ENCODE measurements at regions not wholly inside any gene's neighbourhood (a gene's known extent, or its start where the extent isn't known, plus 50 kb on each side); places are given as distances from the start of the nearest gene placed in this dataset.
A peak's percentile ranks its signal among the peaks of the same experiment; 100 is the strongest.

DNA sequence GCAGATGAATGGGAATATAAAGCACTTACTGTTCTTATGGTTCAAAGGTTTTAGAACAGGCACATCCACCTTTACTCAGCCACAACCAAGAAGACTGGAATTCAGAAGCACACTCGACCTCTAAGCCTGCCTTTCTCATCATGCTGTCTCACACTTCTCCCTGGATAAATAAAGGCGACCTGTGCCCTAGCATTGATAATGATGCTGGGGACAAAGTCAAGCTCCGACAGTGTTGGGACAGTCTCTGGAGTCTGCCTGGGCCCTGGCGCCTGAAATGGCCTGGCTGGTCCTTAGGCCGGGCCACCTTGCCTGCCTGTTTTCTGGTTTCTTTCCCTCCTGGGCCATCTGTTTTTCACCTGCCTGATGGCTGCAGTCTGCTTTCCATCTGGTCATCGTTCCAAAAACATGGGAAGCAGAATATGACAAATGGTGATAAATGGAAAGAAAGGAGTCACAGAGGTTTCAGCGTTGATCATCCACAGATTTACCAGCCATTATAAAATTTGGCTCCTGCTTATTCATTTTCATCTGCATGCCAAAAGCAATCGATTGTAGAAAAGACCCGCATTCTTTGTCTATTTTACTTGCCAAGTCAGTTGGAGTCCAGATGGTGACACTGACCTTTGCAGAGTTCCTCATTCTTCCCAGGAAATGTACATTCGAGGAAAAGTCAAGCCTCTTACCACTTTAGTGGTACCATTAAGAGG, 91.2 kb upstream of the KCNJ15 start:
- DNase-seq, result no peak

DNA sequence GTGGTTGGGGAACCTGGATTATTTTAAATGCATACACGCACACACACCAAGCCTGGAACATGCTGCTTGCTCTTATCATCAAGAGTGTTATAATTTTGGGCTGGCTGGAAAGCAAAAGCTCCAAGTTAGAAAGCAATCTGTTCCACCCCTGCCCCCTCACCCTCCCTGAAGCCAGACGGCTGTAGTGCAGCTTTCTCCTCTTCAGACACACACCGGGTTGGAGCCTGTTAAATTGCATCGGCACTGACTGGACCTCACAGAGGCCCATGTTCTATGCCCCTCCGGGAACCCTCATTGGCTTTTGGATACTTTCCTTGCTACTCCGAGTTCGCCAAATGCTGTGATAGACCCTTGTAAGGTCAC, 90.6 kb upstream of the KCNJ15 start:
- no peak for DNase-seq

GRCh38 chr21:38167345-38167744, 89.4 kb upstream of the KCNJ15 start:
- no peak for DNase-seq

- peak; percentile 31 for DNase-seq
Measured at GRCh38 chr21:38170283-38170682, 86.5 kb upstream of the KCNJ15 start.

- DNase-seq, result no peak
Measured at GRCh38 chr21:38170704-38171682, 85.8 kb upstream of the KCNJ15 start.

GRCh38 chr21:38171723-38172344, 85.0 kb upstream of the KCNJ15 start:
- DNase-seq, result no peak

GRCh38 chr21:38173276-38174035, 83.3 kb upstream of the KCNJ15 start:
- DNase-seq, result no peak

DNA sequence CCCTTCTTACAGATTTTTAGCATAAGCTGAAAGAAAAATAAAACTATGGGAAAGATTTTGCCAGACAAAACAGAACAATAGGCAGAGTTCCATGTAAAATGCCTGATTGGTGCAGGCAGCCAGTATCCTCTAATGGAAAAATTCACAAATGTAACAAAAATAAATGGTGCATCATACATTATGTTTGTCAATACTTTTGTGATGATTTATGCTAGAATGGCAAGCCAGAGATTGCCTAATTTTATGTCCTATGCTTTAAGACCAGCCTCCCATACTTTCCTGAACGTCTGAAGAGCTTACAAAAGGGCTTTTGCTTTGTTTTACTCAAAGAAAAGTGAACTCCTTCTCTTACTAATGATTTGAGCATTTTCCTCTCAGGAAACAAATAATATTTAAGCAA, 81.5 kb upstream of the KCNJ15 start:
- no peak for DNase-seq

DNA sequence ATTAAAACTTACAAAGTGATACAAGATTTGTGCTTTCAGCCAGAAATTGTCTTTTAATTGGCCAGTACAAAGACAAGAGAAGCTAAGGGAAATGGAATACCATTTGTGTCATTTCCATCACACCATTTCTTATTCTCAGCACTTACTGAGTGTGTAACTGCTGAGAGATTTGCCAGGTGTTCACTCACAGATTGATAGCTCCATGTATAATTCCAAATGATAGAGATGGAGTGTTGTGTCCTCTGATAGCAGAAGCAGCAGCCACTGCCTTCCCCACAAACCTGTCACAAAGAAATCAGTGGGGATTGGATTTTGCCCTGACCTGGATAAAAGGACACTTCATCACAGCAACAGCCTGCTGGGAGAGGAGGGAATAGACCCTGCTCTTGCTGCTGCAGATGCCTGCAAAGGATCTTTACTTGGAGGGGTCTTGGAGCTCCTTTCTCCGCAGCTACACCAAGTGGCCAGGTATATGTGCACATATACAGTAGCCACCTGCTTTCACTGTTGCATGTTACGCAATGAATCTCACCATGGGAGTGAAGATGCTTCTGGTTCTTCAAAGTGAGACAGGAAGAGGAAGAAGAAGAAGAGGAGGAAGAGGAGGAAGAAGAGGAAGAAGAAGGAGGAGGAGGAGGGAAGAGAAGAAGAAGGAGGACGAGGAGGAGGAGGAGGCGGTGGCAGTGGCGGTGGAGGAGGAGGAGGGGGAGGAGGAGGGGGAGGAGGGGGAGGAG, 78.7 kb upstream of the KCNJ15 start:
- DNase-seq, result no peak

- DNase-seq, result no peak
Measured at GRCh38 chr21:38178653-38179470, 77.9 kb upstream of the KCNJ15 start.

DNA sequence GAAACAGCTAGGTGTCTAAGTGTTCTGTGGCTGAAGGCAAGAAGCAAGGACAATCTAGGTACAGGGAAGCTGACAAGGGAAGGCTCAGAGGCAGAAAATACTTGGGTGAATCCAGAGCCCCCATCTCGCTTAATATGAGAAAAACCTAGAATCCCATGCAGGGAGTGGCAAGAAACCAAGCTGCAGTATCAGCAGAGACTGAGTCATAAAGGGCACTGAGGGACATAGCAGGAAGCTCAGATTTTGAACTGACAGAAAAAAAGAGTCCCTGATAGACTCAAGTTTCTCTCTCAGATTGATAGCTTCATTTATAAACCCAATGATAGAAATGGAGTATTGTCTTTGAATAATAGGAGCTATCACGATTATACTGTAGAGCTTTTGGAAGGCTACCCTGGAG, 77.3 kb upstream of the KCNJ15 start:
- DNase-seq, result no peak

GRCh38 chr21:38181096-38181495, 75.7 kb upstream of the KCNJ15 start:
- DNase-seq, result no peak

DNA sequence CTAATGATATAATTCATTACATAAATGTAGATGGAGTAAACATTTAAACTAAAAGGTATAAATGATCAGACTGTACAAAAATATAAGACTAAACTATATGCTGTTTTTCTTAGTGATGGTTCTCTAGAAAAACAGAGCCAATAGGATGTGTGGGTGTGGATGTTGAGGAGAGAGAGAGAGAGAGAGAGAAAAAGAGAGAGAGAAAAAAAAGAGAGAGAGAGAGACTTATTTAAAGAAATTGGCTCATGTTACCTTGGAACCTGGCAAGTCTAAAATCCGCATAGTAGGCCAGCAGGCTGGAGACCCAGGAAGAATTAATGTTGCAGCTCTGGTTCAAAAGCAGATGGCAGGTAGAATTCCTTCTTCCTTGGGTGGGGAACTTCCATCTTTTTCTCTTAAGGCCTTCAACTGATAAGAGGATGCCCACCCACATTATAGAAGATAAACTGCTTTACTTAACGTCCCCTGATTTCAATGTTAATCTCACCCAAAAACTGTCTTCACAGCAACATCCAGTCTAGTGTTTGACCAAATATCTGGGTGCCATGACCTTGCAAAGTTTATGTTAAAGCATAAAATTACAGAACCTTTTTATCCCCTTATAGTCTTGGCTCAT, 74.3 kb upstream of the KCNJ15 start:
- no peak for DNase-seq

- no peak for DNase-seq
Measured at GRCh38 chr21:38183961-38184360, 72.8 kb upstream of the KCNJ15 start.

GRCh38 chr21:38186661-38187270, 70.0 kb upstream of the KCNJ15 start:
- DNase-seq, result no peak

- no peak for DNase-seq
Measured at GRCh38 chr21:38188037-38188436, 68.8 kb upstream of the KCNJ15 start.

GRCh38 chr21:38196036-38196435, 60.8 kb upstream of the KCNJ15 start:
- DNase-seq, result no peak

DNA sequence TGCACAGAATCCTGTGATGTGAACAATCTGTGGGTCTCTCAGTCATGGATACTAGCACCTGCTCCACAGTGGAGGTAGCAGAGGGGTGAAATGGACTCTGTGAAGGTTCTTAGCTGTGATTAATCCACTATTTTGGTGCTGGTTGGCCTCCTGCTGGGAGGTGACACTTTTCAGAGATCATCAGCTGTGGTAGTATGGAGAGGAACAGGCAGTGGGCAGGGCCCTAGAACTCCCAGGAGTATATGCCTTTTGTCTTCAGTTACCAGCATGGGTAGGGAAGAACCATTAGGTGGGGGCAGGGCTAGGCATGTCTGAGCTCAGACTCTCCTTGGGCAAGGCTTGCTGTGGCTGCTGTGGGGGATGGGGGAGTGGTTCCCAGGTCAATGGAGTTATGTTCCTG, 54.0 kb upstream of the KCNJ15 start:
- no peak for DNase-seq

GRCh38 chr21:38203229-38203628, 53.6 kb upstream of the KCNJ15 start:
- no peak for DNase-seq

- no peak for DNase-seq
Measured at GRCh38 chr21:38205940-38206339, 50.9 kb upstream of the KCNJ15 start.
